ENCODE measurements at regions not wholly inside any gene's neighbourhood (a gene's known extent, or its start where the extent isn't known, plus 50 kb on each side); places are given as distances from the start of the nearest gene placed in this dataset.

GRCh38 chr18:34280000-34280399 lies 55.3 kb upstream of the NOL4 start:
- no peak for DNase-seq
- intact Hi-C loops (cut with micrococcal nuclease): no loop called here
- H3K4me1 Mint-ChIP-seq: no peaks in the 10 kb centered on the region
- H3K9me3 Mint-ChIP-seq: no peaks in the 10 kb centered on the region
- no peaks in the 10 kb centered on the region for H3K36me3 Mint-ChIP-seq (ENCODE audit: low read depth)
- no peak overlapping the region for H3K4me3 Mint-ChIP-seq
- no peaks in the 10 kb centered on the region for H3K27me3 Mint-ChIP-seq
- no peak overlapping the region for H3K27ac Mint-ChIP-seq

GRCh38 chr18:34280653-34281052 lies 55.9 kb upstream of the NOL4 start:
- DNase-seq: no peak
- no peaks in the 10 kb centered on the region for H3K36me3 Mint-ChIP-seq (ENCODE audit: low read depth)
- H3K4me3 Mint-ChIP-seq: no peak overlapping the region
- no peaks in the 10 kb centered on the region for H3K9me3 Mint-ChIP-seq
- H3K27me3 Mint-ChIP-seq: no peaks in the 10 kb centered on the region
- H3K27ac Mint-ChIP-seq: no peak overlapping the region
- intact Hi-C loops (cut with micrococcal nuclease): no loop called here
- H3K4me1 Mint-ChIP-seq: no peaks in the 10 kb centered on the region

- Mint-ChIP-seq H3K4me1 (no peaks in the 10 kb centered on the region), H3K4me3 (no peak overlapping the region), H3K36me3 (ENCODE audit: low read depth) (no peaks in the 10 kb centered on the region), H3K9me3 (peaks cover 1% of the 10 kb centered on the region), H3K27ac (no peak overlapping the region), H3K27me3 (no peaks in the 10 kb centered on the region)
- DNase-seq: no peak
- intact Hi-C loops (cut with micrococcal nuclease): no loop called here
Measured at GRCh38 chr18:34281290-34281689, 56.6 kb upstream of the NOL4 start.

GRCh38 chr18:34281722-34282121 lies 57.0 kb upstream of the NOL4 start:
- H3K9me3 Mint-ChIP-seq: peaks cover 3% of the 10 kb centered on the region
- H3K4me1 Mint-ChIP-seq: no peaks in the 10 kb centered on the region
- intact Hi-C loops (cut with micrococcal nuclease): no loop called here
- no peak overlapping the region for H3K27ac Mint-ChIP-seq
- H3K27me3 Mint-ChIP-seq: no peaks in the 10 kb centered on the region
- H3K4me3 Mint-ChIP-seq: no peak overlapping the region
- no peaks in the 10 kb centered on the region for H3K36me3 Mint-ChIP-seq (ENCODE audit: low read depth)
- no peak for DNase-seq

GRCh38 chr18:34283506-34283905 lies 58.8 kb upstream of the NOL4 start:
- Mint-ChIP-seq H3K4me1 (no peaks in the 10 kb centered on the region), H3K27me3 (no peaks in the 10 kb centered on the region)

GRCh38 chr18:34287825-34288224 lies 63.1 kb upstream of the NOL4 start:
- no peak overlapping the region for H3K27ac Mint-ChIP-seq
- no peak overlapping the region for H3K4me3 Mint-ChIP-seq
- intact Hi-C loops (cut with micrococcal nuclease): no loop called here
- no peaks in the 10 kb centered on the region for H3K27me3 Mint-ChIP-seq
- peaks cover 3% of the 10 kb centered on the region for H3K9me3 Mint-ChIP-seq
- no peaks in the 10 kb centered on the region for H3K4me1 Mint-ChIP-seq
- no peaks in the 10 kb centered on the region for H3K36me3 Mint-ChIP-seq (ENCODE audit: low read depth)
- no peak for DNase-seq

More at GRCh38 chr18:34283506-34283905, 58.8 kb upstream of the NOL4 start:
- DNase-seq: no peak
- H3K4me3 Mint-ChIP-seq: no peak overlapping the region
- no peaks in the 10 kb centered on the region for H3K36me3 Mint-ChIP-seq (ENCODE audit: low read depth)
- no peak overlapping the region for H3K27ac Mint-ChIP-seq
- intact Hi-C loops (cut with micrococcal nuclease): no loop called here
- H3K9me3 Mint-ChIP-seq: peaks cover 3% of the 10 kb centered on the region

- Mint-ChIP-seq H3K4me1 (no peaks in the 10 kb centered on the region), H3K4me3 (no peak overlapping the region), H3K9me3 (no peaks in the 10 kb centered on the region), H3K36me3 (ENCODE audit: low read depth) (no peaks in the 10 kb centered on the region), H3K27me3 (no peaks in the 10 kb centered on the region), H3K27ac (no peak overlapping the region)
- no peak for DNase-seq
- intact Hi-C loops (cut with micrococcal nuclease): no loop called here
Measured at GRCh38 chr18:34292594-34292993, 67.9 kb upstream of the NOL4 start.

- H3K36me3 Mint-ChIP-seq (ENCODE audit: low read depth): no peaks in the 10 kb centered on the region
Measured at GRCh38 chr18:34297287-34297686, 72.6 kb upstream of the NOL4 start.

GRCh38 chr18:34299828-34300227 lies 75.1 kb upstream of the NOL4 start:
- Mint-ChIP-seq H3K27me3 (no peaks in the 10 kb centered on the region), H3K4me1 (no peaks in the 10 kb centered on the region), H3K36me3 (ENCODE audit: low read depth) (no peaks in the 10 kb centered on the region), H3K27ac (no peak overlapping the region), H3K9me3 (no peaks in the 10 kb centered on the region), H3K4me3 (no peak overlapping the region)
- no peak for DNase-seq
- intact Hi-C loops (cut with micrococcal nuclease): no loop called here

More at GRCh38 chr18:34297287-34297686, 72.6 kb upstream of the NOL4 start:
- DNase-seq: no peak
- H3K4me3 Mint-ChIP-seq: no peak overlapping the region
- intact Hi-C loops (cut with micrococcal nuclease): no loop called here
- H3K4me1 Mint-ChIP-seq: no peaks in the 10 kb centered on the region
- H3K27ac Mint-ChIP-seq: no peak overlapping the region
- H3K9me3 Mint-ChIP-seq: no peaks in the 10 kb centered on the region
- no peaks in the 10 kb centered on the region for H3K27me3 Mint-ChIP-seq

GRCh38 chr18:34311468-34311867 lies 86.8 kb upstream of the NOL4 start:
- Mint-ChIP-seq H3K27ac (no peak overlapping the region), H3K36me3 (ENCODE audit: low read depth) (no peaks in the 10 kb centered on the region), H3K27me3 (no peaks in the 10 kb centered on the region), H3K4me3 (no peak overlapping the region), H3K9me3 (no peaks in the 10 kb centered on the region), H3K4me1 (no peaks in the 10 kb centered on the region)
- intact Hi-C loops (cut with micrococcal nuclease): no loop called here
- DNase-seq: no peak

GRCh38 chr18:34314847-34315246 lies 90.1 kb upstream of the NOL4 start:
- H3K36me3 Mint-ChIP-seq (ENCODE audit: low read depth): no peaks in the 10 kb centered on the region

GRCh38 chr18:34315591-34316352 lies 91.1 kb upstream of the NOL4 start:
- H3K27me3 Mint-ChIP-seq: no peaks in the 10 kb centered on the region
- H3K9me3 Mint-ChIP-seq: no peaks in the 10 kb centered on the region
- no peak overlapping the region for H3K27ac Mint-ChIP-seq
- H3K36me3 Mint-ChIP-seq (ENCODE audit: low read depth): no peaks in the 10 kb centered on the region
- H3K4me1 Mint-ChIP-seq: no peaks in the 10 kb centered on the region
- DNase-seq: no peak
- intact Hi-C loops (cut with micrococcal nuclease): no loop called here
- no peak overlapping the region for H3K4me3 Mint-ChIP-seq

More at GRCh38 chr18:34314847-34315246, 90.1 kb upstream of the NOL4 start:
- Mint-ChIP-seq H3K4me1 (no peaks in the 10 kb centered on the region), H3K27ac (no peak overlapping the region), H3K27me3 (no peaks in the 10 kb centered on the region), H3K4me3 (no peak overlapping the region), H3K9me3 (no peaks in the 10 kb centered on the region)
- no peak for DNase-seq
- intact Hi-C loops (cut with micrococcal nuclease): no loop called here

GRCh38 chr18:34320267-34320666 lies 95.6 kb upstream of the NOL4 start:
- Mint-ChIP-seq H3K36me3 (ENCODE audit: low read depth) (no peaks in the 10 kb centered on the region), H3K4me3 (no peak overlapping the region), H3K27ac (no peak overlapping the region), H3K27me3 (no peaks in the 10 kb centered on the region), H3K9me3 (no peaks in the 10 kb centered on the region), H3K4me1 (no peaks in the 10 kb centered on the region)
- no peak for DNase-seq
- intact Hi-C loops (cut with micrococcal nuclease): no loop called here

- Mint-ChIP-seq H3K36me3 (ENCODE audit: low read depth) (no peaks in the 10 kb centered on the region), H3K4me1 (no peaks in the 10 kb centered on the region), H3K27ac (no peak overlapping the region), H3K27me3 (no peaks in the 10 kb centered on the region), H3K4me3 (no peak overlapping the region), H3K9me3 (no peaks in the 10 kb centered on the region)
- no peak for DNase-seq
- intact Hi-C loops (cut with micrococcal nuclease): no loop called here
Measured at GRCh38 chr18:34321066-34321465, 96.4 kb upstream of the NOL4 start.

All from activated CD4-positive, alpha-beta T cell treated with anti-CD3 and anti-CD28 coated beads, Interleukin-2, amount 10 ng/mL, durations not matched to agents 24 days and 14 days (primary cell).